NCI-H1694 treated with DMSO at 0.1 percent for 48 hours (cell line): ENCODE measurements at regions not wholly inside any gene's neighbourhood (a gene's known extent, or its start where the extent isn't known, plus 50 kb on each side); places are given as distances from the start of the nearest gene placed in this dataset.
"Not testable (repeated sequence)": the region's sequence is repeated elsewhere in the genome, so short reads cannot be mapped to it uniquely, and the experiment has no call there.

ENCODE experiments used
- DNase-seq: peaks from one replicate; lab custom pipeline; 2025; lab: John Stamatoyannopoulos, UW

DNA sequence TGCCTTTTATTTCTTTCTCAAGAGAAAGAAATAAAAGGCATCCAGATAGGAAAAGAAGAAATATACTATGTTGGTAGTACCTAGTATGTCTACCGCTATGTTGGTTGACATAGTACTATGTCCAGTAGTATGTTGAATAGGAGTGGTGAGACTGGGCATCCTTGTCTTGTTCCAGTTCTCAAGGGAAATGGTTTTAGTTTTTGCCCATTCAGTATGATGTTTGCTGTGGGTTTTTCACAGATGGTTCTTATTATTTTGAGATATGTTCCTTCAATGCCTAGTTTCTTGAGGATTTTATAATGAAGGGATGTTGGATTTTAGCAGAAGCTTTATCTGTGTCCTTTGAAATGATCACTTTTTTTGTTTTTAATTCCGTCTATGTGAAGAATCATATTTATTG, 53.0 kb upstream of the CSNK1A1L start:
- DNase-seq: no peak

DNA sequence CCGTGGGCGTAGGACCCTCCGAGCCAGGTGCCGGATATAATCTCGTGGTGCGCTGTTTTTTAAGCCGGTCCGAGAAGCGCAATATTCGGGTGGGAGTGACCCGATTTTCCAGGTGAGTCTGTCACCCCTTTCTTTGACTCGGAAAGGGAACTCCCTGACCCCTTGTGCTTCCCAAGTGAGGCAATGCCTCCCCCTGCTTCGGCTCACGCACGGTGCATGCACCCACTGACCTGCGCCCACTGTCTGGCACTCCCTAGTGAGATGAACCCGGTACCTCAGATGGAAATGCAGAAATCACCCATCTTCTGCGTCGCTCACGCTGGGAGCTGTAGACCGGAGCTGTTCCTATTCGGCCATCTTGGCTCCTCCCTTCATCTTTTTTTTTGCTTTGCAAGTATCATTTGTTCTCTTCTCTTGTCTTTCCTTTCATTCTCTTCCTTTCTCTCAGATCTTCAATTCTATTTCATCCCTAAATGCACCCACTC, 50.2 kb upstream of the CSNK1A1L start:
- not testable (repeated sequence) for DNase-seq
